H1 (cell line): ENCODE measurements at regions not wholly inside any gene's neighbourhood (a gene's known extent, or its start where the extent isn't known, plus 50 kb on each side); places are given as distances from the start of the nearest gene placed in this dataset.

Experiments used
- BCL11A ChIP-seq, 2 experiments: IDR thresholded peaks; one replicate each; pipeline ENCODE4 v1.6.1; 2011; ENCODE audit warnings: low read depth in 2 of 2, low read length in 2 of 2, mild to moderate bottlenecking in 2 of 2
- EGR1 ChIP-seq: IDR thresholded peaks from 2 replicates; pipeline ENCODE4 v1.6.1; 2011; ENCODE audit warnings: low read depth, low read length, borderline replicate concordance
- PHF8 ChIP-seq: fragments of 200-600 bp; sonication (generic); conservative IDR thresholded peaks from 2 replicates; pipeline ENCODE4 v1.7.1; 2012; ENCODE audit warnings: low read depth, mild to moderate bottlenecking, inconsistent platforms, low read length, moderate library complexity
- SP2 ChIP-seq: IDR thresholded peaks from 2 replicates; pipeline ENCODE4 v1.6.1; 2012; ENCODE audit warnings: mild to moderate bottlenecking, low read length, inconsistent platforms
- TF ChIP-seq, protein P1 (sequence below): fragments of 300-600 bp; sonication (generic); IDR thresholded peaks from 2 replicates; pipeline ENCODE4 v1.7.1; 2012; ENCODE audit warnings: low read length, moderate library complexity, mild to moderate bottlenecking, inconsistent platforms; ENCODE audit not compliant: insufficient replicate concordance

DNA sequence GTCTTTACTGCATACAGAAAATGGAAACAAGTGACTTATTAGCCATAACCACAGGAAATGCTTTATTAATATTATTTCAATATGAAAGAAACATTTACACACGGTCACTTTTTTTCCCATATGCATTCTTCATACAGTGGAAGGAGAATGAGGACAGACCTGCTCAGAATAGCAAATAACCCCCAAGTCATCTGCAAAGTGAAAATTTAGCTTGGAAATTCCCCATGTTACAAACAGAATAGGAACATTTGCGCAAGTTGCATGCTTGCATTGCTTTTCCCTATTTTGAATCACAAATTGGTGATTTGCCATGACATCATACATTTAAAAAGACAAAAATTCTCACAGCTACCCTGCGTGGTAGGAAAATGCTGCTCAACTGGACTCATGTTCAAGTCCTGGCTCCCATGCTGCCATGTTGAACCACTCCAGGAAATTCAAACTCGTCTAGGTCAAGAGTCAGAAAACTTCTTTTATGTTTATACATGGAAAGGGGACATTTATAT, 102.0 kb downstream of the GP2 start (continued):
- TF ChIP-seq, protein P1, sequence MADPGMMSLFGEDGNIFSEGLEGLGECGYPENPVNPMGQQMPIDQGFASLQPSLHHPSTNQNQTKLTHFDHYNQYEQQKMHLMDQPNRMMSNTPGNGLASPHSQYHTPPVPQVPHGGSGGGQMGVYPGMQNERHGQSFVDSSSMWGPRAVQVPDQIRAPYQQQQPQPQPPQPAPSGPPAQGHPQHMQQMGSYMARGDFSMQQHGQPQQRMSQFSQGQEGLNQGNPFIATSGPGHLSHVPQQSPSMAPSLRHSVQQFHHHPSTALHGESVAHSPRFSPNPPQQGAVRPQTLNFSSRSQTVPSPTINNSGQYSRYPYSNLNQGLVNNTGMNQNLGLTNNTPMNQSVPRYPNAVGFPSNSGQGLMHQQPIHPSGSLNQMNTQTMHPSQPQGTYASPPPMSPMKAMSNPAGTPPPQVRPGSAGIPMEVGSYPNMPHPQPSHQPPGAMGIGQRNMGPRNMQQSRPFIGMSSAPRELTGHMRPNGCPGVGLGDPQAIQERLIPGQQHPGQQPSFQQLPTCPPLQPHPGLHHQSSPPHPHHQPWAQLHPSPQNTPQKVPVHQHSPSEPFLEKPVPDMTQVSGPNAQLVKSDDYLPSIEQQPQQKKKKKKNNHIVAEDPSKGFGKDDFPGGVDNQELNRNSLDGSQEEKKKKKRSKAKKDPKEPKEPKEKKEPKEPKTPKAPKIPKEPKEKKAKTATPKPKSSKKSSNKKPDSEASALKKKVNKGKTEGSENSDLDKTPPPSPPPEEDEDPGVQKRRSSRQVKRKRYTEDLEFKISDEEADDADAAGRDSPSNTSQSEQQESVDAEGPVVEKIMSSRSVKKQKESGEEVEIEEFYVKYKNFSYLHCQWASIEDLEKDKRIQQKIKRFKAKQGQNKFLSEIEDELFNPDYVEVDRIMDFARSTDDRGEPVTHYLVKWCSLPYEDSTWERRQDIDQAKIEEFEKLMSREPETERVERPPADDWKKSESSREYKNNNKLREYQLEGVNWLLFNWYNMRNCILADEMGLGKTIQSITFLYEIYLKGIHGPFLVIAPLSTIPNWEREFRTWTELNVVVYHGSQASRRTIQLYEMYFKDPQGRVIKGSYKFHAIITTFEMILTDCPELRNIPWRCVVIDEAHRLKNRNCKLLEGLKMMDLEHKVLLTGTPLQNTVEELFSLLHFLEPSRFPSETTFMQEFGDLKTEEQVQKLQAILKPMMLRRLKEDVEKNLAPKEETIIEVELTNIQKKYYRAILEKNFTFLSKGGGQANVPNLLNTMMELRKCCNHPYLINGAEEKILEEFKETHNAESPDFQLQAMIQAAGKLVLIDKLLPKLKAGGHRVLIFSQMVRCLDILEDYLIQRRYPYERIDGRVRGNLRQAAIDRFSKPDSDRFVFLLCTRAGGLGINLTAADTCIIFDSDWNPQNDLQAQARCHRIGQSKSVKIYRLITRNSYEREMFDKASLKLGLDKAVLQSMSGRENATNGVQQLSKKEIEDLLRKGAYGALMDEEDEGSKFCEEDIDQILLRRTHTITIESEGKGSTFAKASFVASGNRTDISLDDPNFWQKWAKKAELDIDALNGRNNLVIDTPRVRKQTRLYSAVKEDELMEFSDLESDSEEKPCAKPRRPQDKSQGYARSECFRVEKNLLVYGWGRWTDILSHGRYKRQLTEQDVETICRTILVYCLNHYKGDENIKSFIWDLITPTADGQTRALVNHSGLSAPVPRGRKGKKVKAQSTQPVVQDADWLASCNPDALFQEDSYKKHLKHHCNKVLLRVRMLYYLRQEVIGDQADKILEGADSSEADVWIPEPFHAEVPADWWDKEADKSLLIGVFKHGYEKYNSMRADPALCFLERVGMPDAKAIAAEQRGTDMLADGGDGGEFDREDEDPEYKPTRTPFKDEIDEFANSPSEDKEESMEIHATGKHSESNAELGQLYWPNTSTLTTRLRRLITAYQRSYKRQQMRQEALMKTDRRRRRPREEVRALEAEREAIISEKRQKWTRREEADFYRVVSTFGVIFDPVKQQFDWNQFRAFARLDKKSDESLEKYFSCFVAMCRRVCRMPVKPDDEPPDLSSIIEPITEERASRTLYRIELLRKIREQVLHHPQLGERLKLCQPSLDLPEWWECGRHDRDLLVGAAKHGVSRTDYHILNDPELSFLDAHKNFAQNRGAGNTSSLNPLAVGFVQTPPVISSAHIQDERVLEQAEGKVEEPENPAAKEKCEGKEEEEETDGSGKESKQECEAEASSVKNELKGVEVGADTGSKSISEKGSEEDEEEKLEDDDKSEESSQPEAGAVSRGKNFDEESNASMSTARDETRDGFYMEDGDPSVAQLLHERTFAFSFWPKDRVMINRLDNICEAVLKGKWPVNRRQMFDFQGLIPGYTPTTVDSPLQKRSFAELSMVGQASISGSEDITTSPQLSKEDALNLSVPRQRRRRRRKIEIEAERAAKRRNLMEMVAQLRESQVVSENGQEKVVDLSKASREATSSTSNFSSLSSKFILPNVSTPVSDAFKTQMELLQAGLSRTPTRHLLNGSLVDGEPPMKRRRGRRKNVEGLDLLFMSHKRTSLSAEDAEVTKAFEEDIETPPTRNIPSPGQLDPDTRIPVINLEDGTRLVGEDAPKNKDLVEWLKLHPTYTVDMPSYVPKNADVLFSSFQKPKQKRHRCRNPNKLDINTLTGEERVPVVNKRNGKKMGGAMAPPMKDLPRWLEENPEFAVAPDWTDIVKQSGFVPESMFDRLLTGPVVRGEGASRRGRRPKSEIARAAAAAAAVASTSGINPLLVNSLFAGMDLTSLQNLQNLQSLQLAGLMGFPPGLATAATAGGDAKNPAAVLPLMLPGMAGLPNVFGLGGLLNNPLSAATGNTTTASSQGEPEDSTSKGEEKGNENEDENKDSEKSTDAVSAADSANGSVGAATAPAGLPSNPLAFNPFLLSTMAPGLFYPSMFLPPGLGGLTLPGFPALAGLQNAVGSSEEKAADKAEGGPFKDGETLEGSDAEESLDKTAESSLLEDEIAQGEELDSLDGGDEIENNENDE = no peak
- TF ChIP-seq PHF8 (no peak), BCL11A (IDR thresholded peaks at IDR 0.05; ENCODE audit: low read depth in 2 of 2, low read length in 2 of 2) (no peak), SP2 (no peak), EGR1 (no peak)
- TF ChIP-seq, all 59 proteins: peak for 0
